Activated CD4-positive, alpha-beta memory T cell treated with anti-CD3 and anti-CD28 coated beads, Interleukin-2, amount 10 ng/mL, durations not matched to agents 7 days and 5 days (primary cell): ENCODE measurements at regions not wholly inside any gene's neighbourhood (a gene's known extent, or its start where the extent isn't known, plus 50 kb on each side); places are given as distances from the start of the nearest gene placed in this dataset.
"Not testable (repeated sequence)": the region's sequence is repeated elsewhere in the genome, so short reads cannot be mapped to it uniquely, and the experiment has no call there.

Source experiments
- CTCF ChIA-PET: fragments of 350-600 bp; sonication (Branson Sonifier 250); formaldehyde crosslinking; loops from one replicate; lab custom pipeline; 2021; ENCODE audit warnings: antibody characterized with exemption, inconsistent platforms; lab: Charles Lee
- POLR2A ChIA-PET: fragments of 350-600 bp; sonication (Branson Sonifier 250); formaldehyde crosslinking; loops from one replicate; lab custom pipeline; 2021; ENCODE audit warnings: antibody characterized with exemption; lab: Charles Lee
- DNase-seq: peaks from one replicate; pipeline ENCODE4 v3.0.0-alpha.2; 2020
- H3K27ac Mint-ChIP-seq: one replicate; pipeline ENCODE4 v1.8.0; 2021; ENCODE audit warnings: mild to moderate bottlenecking, mixed read lengths
- H3K27me3 Mint-ChIP-seq: one replicate; pipeline ENCODE4 v1.8.0; 2021; ENCODE audit warnings: mixed read lengths
- H3K36me3 Mint-ChIP-seq: one replicate; pipeline ENCODE4 v1.8.0; 2021; ENCODE audit warnings: low read depth, mixed read lengths
- H3K4me1 Mint-ChIP-seq: one replicate; pipeline ENCODE4 v1.8.0; 2021; ENCODE audit warnings: mixed read lengths
- H3K4me3 Mint-ChIP-seq: one replicate; pipeline ENCODE4 v1.8.0; 2021; ENCODE audit warnings: mild to moderate bottlenecking, mixed read lengths
- H3K9me3 Mint-ChIP-seq: one replicate; pipeline ENCODE4 v1.8.0; 2021; ENCODE audit warnings: mixed read lengths

DNA sequence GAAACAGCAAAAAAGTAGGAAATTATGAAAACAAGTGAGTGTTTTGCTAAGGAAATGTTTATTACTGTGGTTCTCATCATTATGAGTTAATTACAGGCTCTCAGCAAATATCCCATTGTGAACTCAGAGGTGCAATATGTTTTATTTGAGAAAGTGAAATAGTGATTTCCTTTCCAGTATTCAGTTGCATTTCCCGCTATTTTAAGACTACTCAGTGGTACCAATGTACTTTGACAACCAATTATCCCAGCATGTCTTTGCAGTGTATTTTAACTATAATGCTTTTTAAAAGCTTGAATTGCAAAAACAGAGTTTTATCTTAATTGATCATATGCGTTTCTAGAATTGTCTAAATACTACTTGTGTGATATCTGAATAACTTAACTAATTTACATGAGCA lies 383.8 kb upstream of the TENM3 start:
- no peaks in the 10 kb centered on the region for H3K36me3 Mint-ChIP-seq
- no peaks in the 10 kb centered on the region for H3K4me1 Mint-ChIP-seq
- H3K4me3 Mint-ChIP-seq = no peak overlapping the region
- no peak for DNase-seq
- ChIA-PET CTCF (no interaction called here), POLR2A (no interaction called here)
- peaks cover 6% of the 10 kb centered on the region for H3K9me3 Mint-ChIP-seq
- H3K27me3 Mint-ChIP-seq = no peaks in the 10 kb centered on the region
- no peak overlapping the region for H3K27ac Mint-ChIP-seq

DNA sequence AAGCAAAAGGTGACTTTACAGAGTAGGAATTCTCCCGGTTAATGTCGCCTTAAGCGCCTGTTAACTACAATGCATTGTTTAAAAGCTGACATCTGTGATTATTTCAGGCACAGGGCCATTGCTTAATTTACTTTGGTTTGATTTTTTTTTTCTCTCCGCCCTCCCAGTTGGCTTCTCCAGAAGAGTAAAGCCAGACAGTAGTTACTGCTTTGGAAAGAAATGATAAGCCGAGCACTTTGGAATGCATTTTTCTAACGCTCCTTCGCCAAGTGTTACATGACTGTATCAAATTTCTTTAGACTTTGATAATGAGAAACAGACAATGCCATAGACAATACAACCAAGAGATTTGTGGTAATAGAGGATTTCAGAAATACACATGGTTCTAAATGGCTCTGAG lies 383.0 kb upstream of the TENM3 start:
- Mint-ChIP-seq H3K27me3 (no peaks in the 10 kb centered on the region), H3K4me3 (no peak overlapping the region), H3K9me3 (peaks cover 6% of the 10 kb centered on the region), H3K4me1 (no peaks in the 10 kb centered on the region), H3K27ac (no peak overlapping the region), H3K36me3 (no peaks in the 10 kb centered on the region)
- no peak for DNase-seq
- ChIA-PET CTCF (no interaction called here), POLR2A (no interaction called here)

DNA sequence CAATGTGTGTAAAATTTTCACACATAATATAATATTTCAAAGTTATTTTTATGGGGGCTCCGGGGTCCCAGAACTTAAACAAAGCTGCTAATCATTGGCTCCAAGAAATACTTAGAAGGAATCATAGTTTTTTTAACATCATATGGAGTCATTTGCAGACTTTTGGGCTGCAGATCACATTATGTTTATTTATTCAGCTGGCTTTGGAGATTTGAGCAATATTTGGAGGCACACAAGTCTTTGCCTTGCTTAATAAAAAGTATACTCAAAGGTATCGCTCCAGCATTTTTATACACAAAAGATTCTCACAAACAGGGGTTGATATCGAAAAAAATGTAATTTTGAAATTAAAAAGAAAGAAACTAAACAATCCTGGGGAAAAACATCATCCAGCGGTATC lies 382.5 kb upstream of the TENM3 start:
- ChIA-PET CTCF (no interaction called here), POLR2A (no interaction called here)
- Mint-ChIP-seq H3K36me3 (no peaks in the 10 kb centered on the region), H3K27ac (no peak overlapping the region), H3K4me1 (no peaks in the 10 kb centered on the region), H3K27me3 (no peaks in the 10 kb centered on the region), H3K9me3 (peaks cover 6% of the 10 kb centered on the region), H3K4me3 (no peak overlapping the region)
- no peak for DNase-seq

DNA sequence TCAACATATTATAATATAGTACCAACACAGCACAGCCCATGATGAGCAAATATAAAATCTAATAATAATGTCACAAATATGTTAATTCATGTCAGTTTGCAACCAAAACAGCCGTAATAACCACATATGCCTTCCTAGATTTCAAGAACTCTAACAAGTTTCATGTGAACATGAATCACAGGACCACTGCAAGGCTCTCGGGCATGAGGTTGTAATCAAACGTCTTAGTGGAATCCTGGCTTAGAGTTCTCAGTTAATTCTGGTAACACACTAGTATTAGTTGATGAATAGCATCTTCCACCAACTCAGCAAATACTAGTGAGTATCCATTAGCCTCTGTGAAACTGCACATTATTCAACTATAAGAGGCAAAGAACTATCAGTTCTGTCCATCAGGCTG lies 379.3 kb upstream of the TENM3 start:
- ChIA-PET POLR2A (no interaction called here), CTCF (no interaction called here)
- no peak for DNase-seq
- no peaks in the 10 kb centered on the region for H3K4me1 Mint-ChIP-seq
- no peak overlapping the region for H3K27ac Mint-ChIP-seq
- no peaks in the 10 kb centered on the region for H3K36me3 Mint-ChIP-seq
- H3K27me3 Mint-ChIP-seq = no peaks in the 10 kb centered on the region
- H3K9me3 Mint-ChIP-seq = peaks cover 4% of the 10 kb centered on the region
- H3K4me3 Mint-ChIP-seq = no peak overlapping the region

DNA sequence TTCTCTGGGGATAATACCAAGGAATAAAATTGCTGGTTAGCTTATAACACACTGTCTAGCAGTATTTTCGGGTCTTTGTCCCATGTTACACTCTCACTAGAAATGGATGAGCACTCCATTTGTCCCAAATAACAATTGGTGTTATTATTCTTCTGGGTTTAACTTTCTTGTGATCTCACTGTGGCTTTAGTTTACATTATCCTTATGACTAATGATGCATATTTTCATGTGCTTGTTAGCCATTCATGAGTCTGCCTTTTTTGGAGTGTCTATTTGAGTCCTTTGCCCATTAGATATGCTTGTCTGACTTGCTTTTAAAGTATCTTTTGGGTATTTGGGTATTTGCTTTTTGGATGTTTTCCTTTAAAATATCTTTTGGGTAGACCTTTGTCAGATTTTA lies 372.9 kb upstream of the TENM3 start:
- DNase-seq = no peak
- POLR2A ChIA-PET = no interaction called here
- no peak overlapping the region for H3K27ac Mint-ChIP-seq

DNA sequence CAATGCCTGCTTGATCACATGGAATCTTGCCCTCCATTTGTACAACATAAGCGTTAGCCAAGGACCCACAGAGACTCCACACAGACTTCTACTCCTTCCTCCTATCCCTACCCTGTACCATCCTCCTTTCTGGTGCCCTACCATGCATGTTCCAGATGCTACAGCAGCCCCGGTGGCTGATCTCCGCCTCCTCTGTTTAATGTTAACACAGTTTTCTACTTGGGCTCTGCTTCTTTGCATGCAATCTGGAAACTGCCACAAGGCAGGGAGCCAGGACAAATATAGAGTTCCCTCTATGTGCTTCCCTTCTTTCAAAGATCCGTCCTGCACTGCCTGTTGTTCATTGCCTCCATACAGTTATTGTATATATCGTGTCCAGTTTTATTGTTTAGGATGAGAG lies 368.6 kb upstream of the TENM3 start:
- Mint-ChIP-seq H3K4me1 (no peaks in the 10 kb centered on the region), H3K9me3 (peaks cover 5% of the 10 kb centered on the region), H3K27me3 (no peaks in the 10 kb centered on the region), H3K36me3 (no peaks in the 10 kb centered on the region), H3K27ac (no peak overlapping the region), H3K4me3 (no peak overlapping the region)
- ChIA-PET POLR2A (no interaction called here), CTCF (no interaction called here)
- DNase-seq = no peak

More for the DNA sequence above, 372.9 kb upstream of the TENM3 start:
- Mint-ChIP-seq H3K4me1 (no peaks in the 10 kb centered on the region), H3K4me3 (no peak overlapping the region), H3K27me3 (no peaks in the 10 kb centered on the region), H3K36me3 (no peaks in the 10 kb centered on the region), H3K9me3 (peaks cover 8% of the 10 kb centered on the region)
- CTCF ChIA-PET = no interaction called here

DNA sequence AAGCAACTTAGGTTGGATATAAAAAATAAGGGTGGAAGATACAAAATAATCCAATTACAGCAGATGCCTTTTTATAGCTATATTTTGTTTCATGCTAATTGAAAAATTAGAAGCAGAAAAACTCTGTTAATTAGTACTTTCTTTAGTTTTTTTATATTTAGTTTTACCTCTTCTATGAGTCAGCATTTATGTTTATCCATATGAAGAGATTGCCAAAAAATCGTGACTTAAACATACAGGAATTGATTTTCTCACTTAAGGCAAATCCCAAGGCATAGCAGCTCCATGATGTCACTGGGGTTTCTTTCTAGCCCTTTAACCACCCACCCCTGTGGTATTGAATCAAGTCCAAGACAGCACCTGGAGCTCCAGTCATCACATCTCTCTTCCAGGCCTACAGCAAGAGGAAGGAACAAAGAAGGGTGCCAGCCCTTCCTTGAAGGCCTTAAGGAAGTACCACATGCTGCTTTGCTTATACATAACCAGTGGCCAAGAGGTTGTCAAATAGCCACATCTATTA lies 365.8 kb upstream of the TENM3 start:
- no peak for DNase-seq
- Mint-ChIP-seq H3K4me3 (no peak overlapping the region), H3K4me1 (no peaks in the 10 kb centered on the region), H3K9me3 (peaks cover 5% of the 10 kb centered on the region), H3K27ac (no peak overlapping the region), H3K36me3 (no peaks in the 10 kb centered on the region), H3K27me3 (no peaks in the 10 kb centered on the region)
- POLR2A ChIA-PET = no interaction called here
- CTCF ChIA-PET = no interaction called here

DNA sequence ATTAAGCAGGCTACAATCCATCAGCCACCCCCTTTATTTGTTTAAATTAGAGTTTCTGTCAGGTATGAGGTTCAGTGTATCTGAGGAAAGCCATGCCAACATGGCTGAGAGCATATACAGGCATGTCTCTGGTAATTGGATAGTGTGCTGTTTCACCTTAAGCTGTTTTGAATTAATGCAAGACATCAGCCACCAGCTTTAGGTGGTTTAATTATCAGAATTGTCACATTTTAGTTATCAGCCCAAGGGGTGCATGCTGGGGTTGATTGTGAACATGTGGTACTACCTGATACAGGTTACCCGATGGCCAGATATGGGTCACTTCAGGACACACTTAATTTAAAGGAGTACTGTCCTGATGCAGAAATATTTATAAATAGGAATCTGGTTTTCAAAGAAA lies 353.2 kb upstream of the TENM3 start:
- CTCF ChIA-PET = no interaction called here
- Mint-ChIP-seq H3K36me3 (no peaks in the 10 kb centered on the region), H3K4me1 (no peaks in the 10 kb centered on the region), H3K4me3 (no peak overlapping the region), H3K27me3 (no peaks in the 10 kb centered on the region), H3K27ac (no peak overlapping the region), H3K9me3 (peaks cover 6% of the 10 kb centered on the region)
- DNase-seq = no peak
- POLR2A ChIA-PET = no interaction called here

DNA sequence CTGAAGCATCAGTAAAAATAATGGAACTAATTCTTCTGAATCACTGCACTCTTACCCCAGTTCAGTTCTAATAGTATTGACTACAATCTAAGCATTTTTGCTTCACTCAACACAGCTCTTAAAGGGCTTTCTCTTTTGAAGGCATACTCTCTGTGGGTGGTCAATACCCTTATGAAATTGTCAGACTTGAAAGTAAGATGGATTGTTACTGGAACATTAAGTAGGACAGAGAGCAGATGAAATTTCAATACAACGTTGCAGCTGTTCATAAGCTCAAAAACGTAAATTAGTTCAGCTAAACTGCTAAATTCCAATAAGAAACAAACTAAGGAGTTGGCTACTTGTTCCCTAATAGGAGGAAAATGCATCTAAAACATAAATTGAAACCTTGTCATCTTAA lies 352.3 kb upstream of the TENM3 start:
- ChIA-PET POLR2A (no interaction called here), CTCF (no interaction called here)
- Mint-ChIP-seq H3K36me3 (no peaks in the 10 kb centered on the region), H3K9me3 (peaks cover 6% of the 10 kb centered on the region), H3K27ac (no peak overlapping the region), H3K27me3 (no peaks in the 10 kb centered on the region), H3K4me1 (no peaks in the 10 kb centered on the region), H3K4me3 (no peak overlapping the region)
- DNase-seq = no peak

DNA sequence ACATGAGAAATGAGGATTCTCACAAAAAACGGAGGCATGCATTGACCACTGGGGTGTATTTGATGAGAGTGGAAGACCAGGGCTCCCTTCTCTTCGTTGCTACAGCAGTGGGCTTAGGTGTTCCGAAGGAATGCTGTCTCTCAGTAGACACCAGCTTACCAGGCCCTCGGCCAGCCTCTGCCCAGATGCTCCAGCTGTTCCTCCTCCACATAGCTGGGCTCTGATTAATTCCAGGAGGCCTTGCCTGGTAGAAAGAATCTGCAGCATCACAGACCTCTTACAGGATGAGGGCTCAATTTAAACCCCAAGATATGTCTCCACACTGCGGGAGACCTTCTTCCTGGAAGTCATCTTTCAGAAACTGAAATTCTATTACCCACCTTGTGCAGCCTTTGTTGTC lies 346.6 kb upstream of the TENM3 start:
- H3K9me3 Mint-ChIP-seq = peaks cover 4% of the 10 kb centered on the region
- H3K4me3 Mint-ChIP-seq = no peak overlapping the region
- H3K4me1 Mint-ChIP-seq = no peaks in the 10 kb centered on the region
- no peaks in the 10 kb centered on the region for H3K27me3 Mint-ChIP-seq
- no peak for DNase-seq
- no peaks in the 10 kb centered on the region for H3K36me3 Mint-ChIP-seq
- H3K27ac Mint-ChIP-seq = no peak overlapping the region
- CTCF ChIA-PET = no interaction called here
- POLR2A ChIA-PET = no interaction called here

DNA sequence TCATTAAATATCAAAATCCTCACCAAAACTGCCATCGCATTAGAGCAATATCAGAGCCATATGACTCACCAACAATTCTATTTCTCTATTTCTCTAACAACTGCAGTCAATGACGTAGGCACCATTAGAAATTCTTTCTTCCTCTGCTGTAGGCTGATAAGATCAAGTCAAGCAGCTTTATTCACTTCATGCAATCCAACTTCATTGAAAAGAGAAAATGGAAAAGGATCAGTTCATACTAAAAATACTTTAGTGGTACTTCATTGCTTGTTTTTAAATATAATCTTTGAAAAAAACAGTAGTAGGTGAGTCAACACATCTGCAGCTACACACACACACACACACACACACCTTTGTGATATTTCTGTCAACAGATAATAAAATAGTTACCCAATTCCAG lies 345.3 kb upstream of the TENM3 start:
- CTCF ChIA-PET = no interaction called here
- DNase-seq = no peak
- no peaks in the 10 kb centered on the region for H3K36me3 Mint-ChIP-seq
- no peak overlapping the region for H3K4me3 Mint-ChIP-seq
- no peak overlapping the region for H3K27ac Mint-ChIP-seq
- POLR2A ChIA-PET = no interaction called here
- H3K9me3 Mint-ChIP-seq = peaks cover 12% of the 10 kb centered on the region
- H3K27me3 Mint-ChIP-seq = no peaks in the 10 kb centered on the region
- no peaks in the 10 kb centered on the region for H3K4me1 Mint-ChIP-seq

DNA sequence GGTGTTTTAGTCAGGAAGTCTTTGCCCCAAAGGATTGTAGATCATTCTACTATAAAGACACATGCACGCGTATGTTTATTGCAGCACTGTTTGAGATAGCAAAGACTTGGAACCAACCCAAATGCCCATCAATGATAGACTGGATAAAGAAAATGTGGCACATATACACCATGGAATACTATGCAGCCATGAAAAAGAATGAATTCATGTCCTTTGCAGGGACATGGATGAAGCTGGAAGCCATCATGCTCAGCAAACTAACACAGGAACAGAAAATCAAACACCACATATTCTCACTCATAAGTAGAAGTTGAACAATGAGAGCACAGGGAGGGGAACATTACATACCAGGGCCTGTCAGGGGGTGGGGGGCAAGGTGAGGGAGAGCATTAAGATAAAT lies 340.8 kb upstream of the TENM3 start:
- H3K9me3 Mint-ChIP-seq = peaks cover 24% of the 10 kb centered on the region
- H3K27me3 Mint-ChIP-seq, H3K27ac Mint-ChIP-seq, CTCF ChIA-PET, H3K4me1 Mint-ChIP-seq, DNase-seq, POLR2A ChIA-PET, H3K4me3 Mint-ChIP-seq, H3K36me3 Mint-ChIP-seq: not testable (repeated sequence)

DNA sequence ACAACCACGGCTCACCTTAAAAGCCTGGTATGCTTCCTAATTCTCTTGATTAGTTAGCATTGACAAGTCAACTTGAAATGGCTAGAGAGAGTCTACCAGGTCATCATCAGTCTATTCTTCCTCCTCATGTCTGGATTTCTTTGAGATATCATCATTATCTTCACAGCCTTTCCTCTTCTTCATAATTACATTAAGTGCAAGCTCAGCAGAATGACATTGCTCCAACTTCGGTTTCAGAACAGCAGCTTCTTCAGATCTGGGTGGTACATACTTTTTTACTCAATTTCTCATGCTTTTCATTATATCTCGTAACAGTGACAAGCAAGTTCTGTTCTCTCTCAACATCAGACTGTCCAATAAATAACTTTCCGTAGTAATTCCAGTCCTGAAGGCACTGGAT lies 337.5 kb upstream of the TENM3 start:
- H3K4me1 Mint-ChIP-seq = no peaks in the 10 kb centered on the region
- no peaks in the 10 kb centered on the region for H3K27me3 Mint-ChIP-seq

DNA sequence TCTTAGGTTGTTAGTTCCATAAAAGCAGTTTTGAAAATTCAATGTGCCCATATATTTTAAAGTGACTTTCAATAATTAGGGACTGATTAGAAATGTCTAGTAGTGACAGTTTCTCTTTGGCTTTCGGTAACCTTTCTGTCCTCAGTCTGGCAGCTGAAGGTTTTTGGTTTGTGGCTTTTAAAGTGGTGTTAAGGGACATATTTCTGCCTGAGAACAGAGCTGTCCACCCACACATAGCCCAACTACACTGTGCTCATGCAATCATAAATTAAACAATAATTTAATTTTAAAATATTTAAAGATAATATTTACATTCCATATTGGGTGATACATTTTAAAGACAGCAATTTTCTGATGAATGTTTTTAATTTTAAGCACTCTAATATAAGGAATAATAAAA lies 335.0 kb upstream of the TENM3 start:
- no peaks in the 10 kb centered on the region for H3K27me3 Mint-ChIP-seq
- H3K36me3 Mint-ChIP-seq = no peaks in the 10 kb centered on the region
- no peaks in the 10 kb centered on the region for H3K4me1 Mint-ChIP-seq
- no peak overlapping the region for H3K27ac Mint-ChIP-seq
- CTCF ChIA-PET = no interaction called here
- no peak for DNase-seq
- peaks cover 23% of the 10 kb centered on the region for H3K9me3 Mint-ChIP-seq
- no peak overlapping the region for H3K4me3 Mint-ChIP-seq
- POLR2A ChIA-PET = no interaction called here

More for the DNA sequence above, 337.5 kb upstream of the TENM3 start:
- H3K4me3 Mint-ChIP-seq = no peak overlapping the region
- H3K9me3 Mint-ChIP-seq = peaks cover 24% of the 10 kb centered on the region
- no peaks in the 10 kb centered on the region for H3K36me3 Mint-ChIP-seq
- ChIA-PET POLR2A (no interaction called here), CTCF (no interaction called here)
- DNase-seq = no peak
- H3K27ac Mint-ChIP-seq = no peak overlapping the region

DNA sequence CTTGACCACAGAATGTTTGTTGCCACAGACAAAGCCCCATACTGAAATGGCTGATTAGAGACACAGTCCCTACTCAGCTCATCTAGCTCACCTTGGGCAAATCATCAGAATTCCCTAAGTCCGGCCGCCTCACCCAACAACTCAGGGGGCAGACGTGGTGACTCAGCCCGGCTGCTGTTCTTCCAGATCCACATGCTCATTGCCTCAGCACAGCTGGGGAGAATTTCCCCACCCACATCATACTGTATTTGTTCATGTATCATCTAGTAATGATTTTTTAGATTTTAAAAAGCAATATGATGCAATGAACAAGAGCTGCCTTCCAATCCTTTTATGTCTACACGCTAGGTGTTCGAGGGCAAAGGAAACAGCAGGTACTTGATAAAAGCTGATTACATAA lies 333.8 kb upstream of the TENM3 start:
- Mint-ChIP-seq H3K4me1 (no peaks in the 10 kb centered on the region), H3K36me3 (no peaks in the 10 kb centered on the region), H3K4me3 (no peak overlapping the region), H3K27me3 (no peaks in the 10 kb centered on the region), H3K27ac (no peak overlapping the region), H3K9me3 (peaks cover 19% of the 10 kb centered on the region)
- no peak for DNase-seq
- POLR2A ChIA-PET = no interaction called here
- CTCF ChIA-PET = no interaction called here
